MM.1S (cell line): ENCODE measurements at regions not wholly inside any gene's neighbourhood (a gene's known extent, or its start where the extent isn't known, plus 50 kb on each side); places are given as distances from the start of the nearest gene placed in this dataset.

Source experiments
- DNase-seq: peaks from one replicate; pipeline ENCODE4 v3.0.0-alpha.2; 2015
- H2AFZ ChIP-seq: fragments of 300-600 bp; sonication (generic); 2 replicates; pipeline ENCODE4 v1.6.0; 2016; ENCODE audit warnings: antibody characterized with exemption, low read length
- H3F3A ChIP-seq: fragments of 300-600 bp; sonication (generic); 2 replicates; pipeline ENCODE4 v1.6.1; 2016; ENCODE audit warnings: mild to moderate bottlenecking, antibody characterized with exemption, low read length, moderate library complexity, mixed read lengths; ENCODE audit not compliant: insufficient read depth
- H3K27ac ChIP-seq: fragments of 300-600 bp; sonication (generic); 2 replicates; pipeline ENCODE4 v1.5.1; 2016; ENCODE audit warnings: mild to moderate bottlenecking, low read length
- H3K27me3 ChIP-seq: fragments of 300-600 bp; sonication (generic); replicated peaks from 2 replicates; pipeline ENCODE4 v1.6.0; 2016; ENCODE audit warnings: low read length; ENCODE audit not compliant: insufficient read depth
- H3K36me3 ChIP-seq: fragments of 300-600 bp; sonication (generic); replicated peaks from 2 replicates; pipeline ENCODE4 v1.6.1; 2016; ENCODE audit warnings: mild to moderate bottlenecking, low read length, mixed read lengths; ENCODE audit not compliant: insufficient read depth
- H3K4me1 ChIP-seq: fragments of 300-600 bp; sonication (generic); 2 replicates; pipeline ENCODE4 v1.6.1; 2016; ENCODE audit warnings: low read length, mixed read lengths
- H3K4me2 ChIP-seq: fragments of 300-600 bp; sonication (generic); 2 replicates; pipeline ENCODE4 v1.6.0; 2016; ENCODE audit warnings: low read depth, low read length
- H3K4me3 ChIP-seq: fragments of 300-600 bp; sonication (generic); 2 replicates; pipeline ENCODE4 v1.5.1; 2016; ENCODE audit warnings: low read length, mixed read lengths
- H3K79me2 ChIP-seq: fragments of 300-600 bp; sonication (generic); 2 replicates; pipeline ENCODE4 v1.6.1; 2016; ENCODE audit warnings: mixed run types, low read length, mixed read lengths
- H3K9ac ChIP-seq: fragments of 300-600 bp; sonication (generic); 2 replicates; pipeline ENCODE4 v1.6.1; 2016; ENCODE audit warnings: low read length, mixed read lengths
- H3K9me2 ChIP-seq: fragments of 300-600 bp; sonication (generic); replicated peaks from 2 replicates; pipeline ENCODE4 v1.6.1; 2016; ENCODE audit warnings: mild to moderate bottlenecking, low read length, mixed read lengths; ENCODE audit not compliant: insufficient read depth
- H3K9me3 ChIP-seq: fragments of 300-600 bp; sonication (generic); replicated peaks from 2 replicates; pipeline ENCODE4 v1.6.1; 2016; ENCODE audit warnings: mild to moderate bottlenecking, low read length, mixed read lengths; ENCODE audit not compliant: insufficient read depth
- H4K20me1 ChIP-seq: fragments of 300-600 bp; sonication (generic); 2 replicates; pipeline ENCODE4 v1.6.1; 2016; ENCODE audit warnings: mild to moderate bottlenecking, low read length, moderate library complexity, mixed read lengths; ENCODE audit not compliant: insufficient read depth
- CTCF ChIP-seq: fragments of 300-600 bp; sonication (generic); IDR thresholded peaks from 2 replicates; pipeline ENCODE4 v1.5.1; 2016; ENCODE audit warnings: antibody characterized with exemption, low read length, mixed read lengths
- EZH2 ChIP-seq: fragments of 300-600 bp; sonication (generic); optimal IDR thresholded peaks from 2 replicates; pipeline ENCODE3; 2017; ENCODE audit warnings: low read depth, mild to moderate bottlenecking, antibody characterized with exemption, low read length, mixed read lengths
- EZH2phosphoT487 ChIP-seq: fragments of 300-600 bp; sonication (generic); IDR thresholded peaks from 2 replicates; pipeline ENCODE4 v1.6.1; 2018; ENCODE audit warnings: antibody characterized with exemption, low read length

GRCh38 chr6:22907085-22907484 lies 337.7 kb downstream of the HDGFL1 start:
- no peaks in the 10 kb centered on the region for H3K36me3 ChIP-seq
- no peak for TF ChIP-seq EZH2
- TF ChIP-seq EZH2phosphoT487 = no peak
- TF ChIP-seq CTCF = no peak
- H3K79me2 ChIP-seq = no peaks in the 10 kb centered on the region
- no peaks in the 10 kb centered on the region for H3K27me3 ChIP-seq
- H3K9me2 ChIP-seq = no peaks in the 10 kb centered on the region
- no peak overlapping the region for H3K27ac ChIP-seq
- H3F3A ChIP-seq = no peaks in the 10 kb centered on the region
- no peak overlapping the region for H2AFZ ChIP-seq
- H3K4me3 ChIP-seq = no peak overlapping the region
- H3K4me2 ChIP-seq = no peak overlapping the region
- H3K9ac ChIP-seq = no peak overlapping the region
- 0 out of 2 replicates have a peak, but pooled peaks cover 2% of the 10 kb centered on the region for H3K9me3 ChIP-seq
- no peaks in the 10 kb centered on the region for H3K4me1 ChIP-seq
- DNase-seq = no peak
- H4K20me1 ChIP-seq = no peaks in the 10 kb centered on the region

DNA sequence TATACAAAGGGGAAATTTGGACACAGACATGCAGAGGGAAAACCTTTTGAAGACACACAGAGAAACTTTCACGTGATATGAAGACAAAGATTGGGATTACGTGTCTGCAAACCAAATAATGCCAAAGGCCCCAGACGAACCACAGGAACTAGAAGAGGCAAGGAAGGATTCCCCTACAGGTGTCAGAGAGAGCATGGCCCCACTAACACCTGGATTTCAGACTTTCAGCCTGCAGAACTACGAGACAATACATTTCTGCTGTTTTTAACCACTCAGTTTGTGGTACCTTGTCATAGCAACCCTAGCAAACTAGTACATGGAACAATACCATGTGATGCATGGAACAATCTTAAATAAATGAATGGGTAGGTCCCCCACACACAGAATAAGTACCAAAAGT lies 341.0 kb downstream of the HDGFL1 start:
- no peak overlapping the region for H2AFZ ChIP-seq
- no peak overlapping the region for H3K27ac ChIP-seq
- no peaks in the 10 kb centered on the region for H3K79me2 ChIP-seq
- TF ChIP-seq EZH2phosphoT487 = no peak
- no peak for TF ChIP-seq CTCF
- TF ChIP-seq EZH2 = no peak
- no peak overlapping the region for H3K4me3 ChIP-seq
- H3K9me3 ChIP-seq = no peaks in the 10 kb centered on the region
- no peak for DNase-seq
- H3K4me2 ChIP-seq = no peak overlapping the region
- H3K36me3 ChIP-seq = no peaks in the 10 kb centered on the region
- H3K4me1 ChIP-seq = no peaks in the 10 kb centered on the region
- H3F3A ChIP-seq = no peaks in the 10 kb centered on the region
- no peak overlapping the region for H3K9ac ChIP-seq
- no peaks in the 10 kb centered on the region for H3K27me3 ChIP-seq
- no peaks in the 10 kb centered on the region for H3K9me2 ChIP-seq
- no peaks in the 10 kb centered on the region for H4K20me1 ChIP-seq

- DNase-seq = no peak
These were observed 344.2 kb downstream of the HDGFL1 start for GRCh38 chr6:22913612-22914011.

More at GRCh38 chr6:22913612-22914011, 344.2 kb downstream of the HDGFL1 start:
- Histone ChIP-seq H3K27ac (no peak overlapping the region), H3K79me2 (no peaks in the 10 kb centered on the region), H2AFZ (no peak overlapping the region), H3K4me3 (no peak overlapping the region), H3K4me1 (no peaks in the 10 kb centered on the region), H3K27me3 (no peaks in the 10 kb centered on the region), H3K4me2 (no peak overlapping the region), H3K9me2 (no peaks in the 10 kb centered on the region), H3F3A (no peaks in the 10 kb centered on the region), H3K9me3 (no peaks in the 10 kb centered on the region), H4K20me1 (no peaks in the 10 kb centered on the region), H3K9ac (no peak overlapping the region), H3K36me3 (no peaks in the 10 kb centered on the region)
- TF ChIP-seq EZH2 (no peak), EZH2phosphoT487 (no peak), CTCF (no peak)
